Breast epithelium (tissue), 4 donors: ENCODE measurements at regions not wholly inside any gene's neighbourhood (a gene's known extent, or its start where the extent isn't known, plus 50 kb on each side); places are given as distances from the start of the nearest gene placed in this dataset.

Experiments
- DNase-seq, 2 donors: peaks; one replicate each; pipeline ENCODE4 v3.0.0-alpha.2; 2019; ENCODE audit warnings: low spot score in 2 of 2
- H3K27ac ChIP-seq, 2 donors: fragments of 200-600 bp; sonication (generic) in 1 of 2; one replicate each; pipeline ENCODE4 v1.5.1; 2016 to 2019; ENCODE audit warnings: mild to moderate bottlenecking in 1 of 2
- H3K27me3 ChIP-seq, 2 donors: fragments of 200-600 bp; sonication (generic) in 1 of 2; one replicate each; pipeline versions ENCODE4 v1.5.1 to v1.6.0; 2017 to 2019; ENCODE audit warnings: control low read depth in 1 of 2, mild to moderate bottlenecking in 1 of 2
- H3K36me3 ChIP-seq: fragments of 200-600 bp; one replicate; pipeline ENCODE4 v1.5.1; 2019
- H3K4me1 ChIP-seq, 2 donors: fragments of 200-600 bp; sonication (generic); one replicate each; pipeline ENCODE4 v1.5.1; 2016 to 2019; ENCODE audit warnings: control low read depth in 1 of 2
- H3K4me3 ChIP-seq, 3 donors: fragments of 200-600 bp; sonication (generic); 1 replicate in 2 of 3; 2 replicates in 1 of 3; pipeline ENCODE4 v1.5.1; 2016 to 2019; ENCODE audit warnings: mild to moderate bottlenecking in 3 of 3, moderate library complexity in 2 of 3
- H3K9me3 ChIP-seq, 2 donors: fragments of 200-600 bp; sonication (generic) in 1 of 2; one replicate each; pipeline ENCODE4 v1.5.1; 2016 to 2019; ENCODE audit warnings: control low read depth in 1 of 2
- CTCF ChIP-seq, 3 donors: fragments of 450-650 bp; IDR thresholded peaks; one replicate each; pipeline ENCODE4 v1.5.1; 2016 to 2017; ENCODE audit warnings: antibody characterized with exemption in 3 of 3, mild to moderate bottlenecking in 3 of 3, moderate library complexity in 3 of 3
- POLR2A ChIP-seq: fragments of 450-650 bp; IDR thresholded peaks from one replicate; pipeline ENCODE4 v1.6.1; 2016; ENCODE audit warnings: antibody characterized with exemption, mild to moderate bottlenecking, moderate library complexity
- POLR2AphosphoS5 ChIP-seq, 3 donors: sonication (generic); formaldehyde crosslinking; IDR thresholded peaks; one replicate each; pipeline ENCODE4 v1.6.1; 2017; ENCODE audit warnings: antibody characterized with exemption in 3 of 3
- intact Hi-C: fragments of 100-400 bp; cut with DNase I; formaldehyde crosslinking; loops from one replicate; pipeline ENCODE4 v1.15.1; 2023; ENCODE audit warnings: low total_unique reads

GRCh38 chr3:44033123-44033522 lies 208.6 kb upstream of the TOPAZ1 start:
- DNase-seq = no peak
- Histone ChIP-seq H3K4me3 (no peak overlapping the region), H3K36me3 (no peaks in the 10 kb centered on the region), H3K27me3 (peaks cover 0 to 4% of the 10 kb centered on the region in 2 donors), H3K27ac (no peak overlapping the region), H3K4me1 (no peaks in the 10 kb centered on the region), H3K9me3 (no peaks in the 10 kb centered on the region)
- TF ChIP-seq CTCF (IDR thresholded peaks at IDR 0.05) = no peak
- TF ChIP-seq POLR2A = no peak
- TF ChIP-seq POLR2AphosphoS5 (IDR thresholded peaks at IDR 0.05) = no peak
- intact Hi-C loops = no loop called here

- intact Hi-C loops = no loop called here
- no peak overlapping the region for H3K27ac ChIP-seq
- TF ChIP-seq CTCF (IDR thresholded peaks at IDR 0.05) (no peak), POLR2A (no peak), POLR2AphosphoS5 (IDR thresholded peaks at IDR 0.05) (no peak)
- no peaks in the 10 kb centered on the region for H3K9me3 ChIP-seq
- no peaks in the 10 kb centered on the region for H3K4me1 ChIP-seq
- no peaks in the 10 kb centered on the region for H3K36me3 ChIP-seq
- no peak overlapping the region for H3K4me3 ChIP-seq
- DNase-seq = no peak
- H3K27me3 ChIP-seq = no peaks in the 10 kb centered on the region
These were observed 204.8 kb upstream of the TOPAZ1 start for GRCh38 chr3:44036850-44037249.

- Histone ChIP-seq H3K9me3 (no peaks in the 10 kb centered on the region), H3K4me1 (no peaks in the 10 kb centered on the region), H3K27ac (no peak overlapping the region), H3K27me3 (no peaks in the 10 kb centered on the region), H3K36me3 (no peaks in the 10 kb centered on the region), H3K4me3 (no peak overlapping the region)
- intact Hi-C loops = no loop called here
- no peak for DNase-seq
- TF ChIP-seq POLR2AphosphoS5 (IDR thresholded peaks at IDR 0.05) = no peak
These were observed 202.7 kb upstream of the TOPAZ1 start for GRCh38 chr3:44039006-44039405.

- no peak overlapping the region for H3K27ac ChIP-seq
- H3K4me3 ChIP-seq = no peak overlapping the region
- intact Hi-C loops = loop anchor here (10.0 kb wide), 1 partner anchor 357 kb away; no protein-coding TSS in a partner anchor
- no peak for DNase-seq
- H3K36me3 ChIP-seq = no peaks in the 10 kb centered on the region
- no peaks in the 10 kb centered on the region for H3K9me3 ChIP-seq
- TF ChIP-seq POLR2A (no peak), CTCF (IDR thresholded peaks at IDR 0.05) (no peak), POLR2AphosphoS5 (IDR thresholded peaks at IDR 0.05) (no peak)
- no peaks in the 10 kb centered on the region for H3K27me3 ChIP-seq
- H3K4me1 ChIP-seq = no peaks in the 10 kb centered on the region
These were observed 200.0 kb upstream of the TOPAZ1 start for GRCh38 chr3:44041726-44042125.

- H3K9me3 ChIP-seq = no peaks in the 10 kb centered on the region
- H3K4me1 ChIP-seq = peaks cover 0 to under 1% of the 10 kb centered on the region in 2 donors
- no peak for DNase-seq
- no peak overlapping the region for H3K4me3 ChIP-seq
- intact Hi-C loops = loop anchor here (10.0 kb wide), 1 partner anchor 358 kb away; no protein-coding TSS in a partner anchor
- TF ChIP-seq POLR2A (no peak), POLR2AphosphoS5 (IDR thresholded peaks at IDR 0.05) (no peak), CTCF (IDR thresholded peaks at IDR 0.05) (no peak)
- no peaks in the 10 kb centered on the region for H3K36me3 ChIP-seq
- no peak overlapping the region for H3K27ac ChIP-seq
- H3K27me3 ChIP-seq = no peaks in the 10 kb centered on the region
These were observed 198.9 kb upstream of the TOPAZ1 start for GRCh38 chr3:44042772-44043171.
